ENCODE measurements at regions not wholly inside any gene's neighbourhood (a gene's known extent, or its start where the extent isn't known, plus 50 kb on each side); places are given as distances from the start of the nearest gene placed in this dataset.

- Histone ChIP-seq H3K4me1 (ENCODE audit: control insufficient read depth, insufficient read depth, low read length) (no peaks in the 10 kb centered on the region), H3K36me3 (ENCODE audit: control insufficient read depth, insufficient read depth, low read length) (no peaks in the 10 kb centered on the region), H3K9me3 (ENCODE audit: control insufficient read depth, low read depth, low read length) (no peaks in the 10 kb centered on the region), H3K27me3 (ENCODE audit: control insufficient read depth, insufficient read depth, low read length) (no peaks in the 10 kb centered on the region), H3K27ac (ENCODE audit: low read length) (no peak overlapping the region), H3K4me3 (ENCODE audit: low read length) (no peak overlapping the region)
- no CpG with 5 or more reads among the region's 1 CpG for WGBS (ENCODE audit: insufficient coverage, low lambda C conversion rate)
- DNase-seq, result no peak
Observed at GRCh38 chr14:75350505-75351060, 72.0 kb downstream of the FOS start.

GRCh38 chr14:75359098-75359497 is 68.7 kb upstream of the JDP2 start:
- DNase-seq, result no peak
- peaks cover 6% of the 10 kb centered on the region for H3K27me3 ChIP-seq (ENCODE audit: control insufficient read depth, insufficient read depth, low read length)
- no CpG with 5 or more reads among the region's 3 CpGs for WGBS (ENCODE audit: insufficient coverage, low lambda C conversion rate)
- H3K4me1 ChIP-seq (ENCODE audit: control insufficient read depth, insufficient read depth, low read length), result no peaks in the 10 kb centered on the region
- no peaks in the 10 kb centered on the region for H3K9me3 ChIP-seq (ENCODE audit: control insufficient read depth, low read depth, low read length)
- no peak overlapping the region for H3K27ac ChIP-seq (ENCODE audit: low read length)
- no peaks in the 10 kb centered on the region for H3K36me3 ChIP-seq (ENCODE audit: control insufficient read depth, insufficient read depth, low read length)
- H3K4me3 ChIP-seq (ENCODE audit: low read length), result no peak overlapping the region

- Histone ChIP-seq H3K36me3 (ENCODE audit: control insufficient read depth, insufficient read depth, low read length) (no peaks in the 10 kb centered on the region), H3K9me3 (ENCODE audit: control insufficient read depth, low read depth, low read length) (no peaks in the 10 kb centered on the region), H3K4me1 (ENCODE audit: control insufficient read depth, insufficient read depth, low read length) (no peaks in the 10 kb centered on the region), H3K27ac (ENCODE audit: low read length) (no peak overlapping the region), H3K27me3 (ENCODE audit: control insufficient read depth, insufficient read depth, low read length) (peaks cover 13% of the 10 kb centered on the region), H3K4me3 (ENCODE audit: low read length) (no peak overlapping the region)
- WGBS (ENCODE audit: insufficient coverage, low lambda C conversion rate), result no CpG with 5 or more reads among the region's 6 CpGs
- no peak for DNase-seq
Observed at GRCh38 chr14:75361041-75361440, 66.8 kb upstream of the JDP2 start.

- no peak overlapping the region for H3K4me3 ChIP-seq (ENCODE audit: low read length)
- no peaks in the 10 kb centered on the region for H3K4me1 ChIP-seq (ENCODE audit: control insufficient read depth, insufficient read depth, low read length)
- H3K27me3 ChIP-seq (ENCODE audit: control insufficient read depth, insufficient read depth, low read length), result peaks cover 13% of the 10 kb centered on the region
- WGBS (ENCODE audit: insufficient coverage, low lambda C conversion rate), result 58% methylated on average over 3 of the region's 7 CpGs
- H3K9me3 ChIP-seq (ENCODE audit: control insufficient read depth, low read depth, low read length), result no peaks in the 10 kb centered on the region
- no peaks in the 10 kb centered on the region for H3K36me3 ChIP-seq (ENCODE audit: control insufficient read depth, insufficient read depth, low read length)
- no peak for DNase-seq
- H3K27ac ChIP-seq (ENCODE audit: low read length), result no peak overlapping the region
Observed at GRCh38 chr14:75361751-75362433, 65.9 kb upstream of the JDP2 start.

GRCh38 chr14:75363130-75363529 is 64.7 kb upstream of the JDP2 start:
- Histone ChIP-seq H3K27ac (ENCODE audit: low read length) (no peak overlapping the region), H3K4me3 (ENCODE audit: low read length) (no peak overlapping the region)
- no CpG with 5 or more reads among the region's 5 CpGs for WGBS (ENCODE audit: insufficient coverage, low lambda C conversion rate)

GRCh38 chr14:75363570-75364227 is 64.1 kb upstream of the JDP2 start:
- no peak for DNase-seq
- Histone ChIP-seq H3K4me1 (ENCODE audit: control insufficient read depth, insufficient read depth, low read length) (no peaks in the 10 kb centered on the region), H3K27ac (ENCODE audit: low read length) (no peak overlapping the region), H3K4me3 (ENCODE audit: low read length) (no peak overlapping the region), H3K9me3 (ENCODE audit: control insufficient read depth, low read depth, low read length) (no peaks in the 10 kb centered on the region), H3K36me3 (ENCODE audit: control insufficient read depth, insufficient read depth, low read length) (no peaks in the 10 kb centered on the region), H3K27me3 (ENCODE audit: control insufficient read depth, insufficient read depth, low read length) (peaks cover 13% of the 10 kb centered on the region)
- no CpG with 5 or more reads among the region's 4 CpGs for WGBS (ENCODE audit: insufficient coverage, low lambda C conversion rate)

More at GRCh38 chr14:75363130-75363529, 64.7 kb upstream of the JDP2 start:
- no peaks in the 10 kb centered on the region for H3K4me1 ChIP-seq (ENCODE audit: control insufficient read depth, insufficient read depth, low read length)
- DNase-seq, result no peak
- no peaks in the 10 kb centered on the region for H3K9me3 ChIP-seq (ENCODE audit: control insufficient read depth, low read depth, low read length)
- H3K27me3 ChIP-seq (ENCODE audit: control insufficient read depth, insufficient read depth, low read length), result peaks cover 13% of the 10 kb centered on the region
- H3K36me3 ChIP-seq (ENCODE audit: control insufficient read depth, insufficient read depth, low read length), result no peaks in the 10 kb centered on the region

GRCh38 chr14:75365116-75365515 is 62.7 kb upstream of the JDP2 start:
- DNase-seq, result no peak
- Histone ChIP-seq H3K27ac (ENCODE audit: low read length) (no peak overlapping the region), H3K27me3 (ENCODE audit: control insufficient read depth, insufficient read depth, low read length) (peaks cover 13% of the 10 kb centered on the region), H3K4me1 (ENCODE audit: control insufficient read depth, insufficient read depth, low read length) (no peaks in the 10 kb centered on the region), H3K9me3 (ENCODE audit: control insufficient read depth, low read depth, low read length) (no peaks in the 10 kb centered on the region), H3K36me3 (ENCODE audit: control insufficient read depth, insufficient read depth, low read length) (no peaks in the 10 kb centered on the region), H3K4me3 (ENCODE audit: low read length) (no peak overlapping the region)
- no CpG with 5 or more reads among the region's 2 CpGs for WGBS (ENCODE audit: insufficient coverage, low lambda C conversion rate)

GRCh38 chr14:75366963-75367362 is 60.9 kb upstream of the JDP2 start:
- Histone ChIP-seq H3K9me3 (ENCODE audit: control insufficient read depth, low read depth, low read length) (no peaks in the 10 kb centered on the region), H3K36me3 (ENCODE audit: control insufficient read depth, insufficient read depth, low read length) (no peaks in the 10 kb centered on the region), H3K27me3 (ENCODE audit: control insufficient read depth, insufficient read depth, low read length) (peaks cover 9% of the 10 kb centered on the region), H3K27ac (ENCODE audit: low read length) (no peak overlapping the region), H3K4me3 (ENCODE audit: low read length) (no peak overlapping the region), H3K4me1 (ENCODE audit: control insufficient read depth, insufficient read depth, low read length) (no peaks in the 10 kb centered on the region)
- WGBS (ENCODE audit: insufficient coverage, low lambda C conversion rate), result 64% methylated on average over 2 of the region's 5 CpGs
- no peak for DNase-seq

GRCh38 chr14:75368333-75368732 is 59.5 kb upstream of the JDP2 start:
- H3K36me3 ChIP-seq (ENCODE audit: control insufficient read depth, insufficient read depth, low read length), result no peaks in the 10 kb centered on the region
- H3K9me3 ChIP-seq (ENCODE audit: control insufficient read depth, low read depth, low read length), result no peaks in the 10 kb centered on the region
- H3K4me3 ChIP-seq (ENCODE audit: low read length), result no peak overlapping the region
- WGBS (ENCODE audit: insufficient coverage, low lambda C conversion rate), result no CpG with 5 or more reads among the region's 1 CpG
- no peak for DNase-seq
- H3K27ac ChIP-seq (ENCODE audit: low read length), result no peak overlapping the region
- H3K27me3 ChIP-seq (ENCODE audit: control insufficient read depth, insufficient read depth, low read length), result peaks cover 7% of the 10 kb centered on the region
- H3K4me1 ChIP-seq (ENCODE audit: control insufficient read depth, insufficient read depth, low read length), result no peaks in the 10 kb centered on the region

GRCh38 chr14:75369506-75369905 is 58.3 kb upstream of the JDP2 start:
- no peak overlapping the region for H3K4me3 ChIP-seq (ENCODE audit: low read length)
- no peaks in the 10 kb centered on the region for H3K9me3 ChIP-seq (ENCODE audit: control insufficient read depth, low read depth, low read length)
- peaks cover 5% of the 10 kb centered on the region for H3K27me3 ChIP-seq (ENCODE audit: control insufficient read depth, insufficient read depth, low read length)
- no CpG with 5 or more reads among the region's 1 CpG for WGBS (ENCODE audit: insufficient coverage, low lambda C conversion rate)
- no peak overlapping the region for H3K27ac ChIP-seq (ENCODE audit: low read length)
- no peaks in the 10 kb centered on the region for H3K4me1 ChIP-seq (ENCODE audit: control insufficient read depth, insufficient read depth, low read length)
- no peak for DNase-seq
- no peaks in the 10 kb centered on the region for H3K36me3 ChIP-seq (ENCODE audit: control insufficient read depth, insufficient read depth, low read length)
